ENCODE measurements at regions not wholly inside any gene's neighbourhood (a gene's known extent, or its start where the extent isn't known, plus 50 kb on each side); places are given as distances from the start of the nearest gene placed in this dataset.

DNA sequence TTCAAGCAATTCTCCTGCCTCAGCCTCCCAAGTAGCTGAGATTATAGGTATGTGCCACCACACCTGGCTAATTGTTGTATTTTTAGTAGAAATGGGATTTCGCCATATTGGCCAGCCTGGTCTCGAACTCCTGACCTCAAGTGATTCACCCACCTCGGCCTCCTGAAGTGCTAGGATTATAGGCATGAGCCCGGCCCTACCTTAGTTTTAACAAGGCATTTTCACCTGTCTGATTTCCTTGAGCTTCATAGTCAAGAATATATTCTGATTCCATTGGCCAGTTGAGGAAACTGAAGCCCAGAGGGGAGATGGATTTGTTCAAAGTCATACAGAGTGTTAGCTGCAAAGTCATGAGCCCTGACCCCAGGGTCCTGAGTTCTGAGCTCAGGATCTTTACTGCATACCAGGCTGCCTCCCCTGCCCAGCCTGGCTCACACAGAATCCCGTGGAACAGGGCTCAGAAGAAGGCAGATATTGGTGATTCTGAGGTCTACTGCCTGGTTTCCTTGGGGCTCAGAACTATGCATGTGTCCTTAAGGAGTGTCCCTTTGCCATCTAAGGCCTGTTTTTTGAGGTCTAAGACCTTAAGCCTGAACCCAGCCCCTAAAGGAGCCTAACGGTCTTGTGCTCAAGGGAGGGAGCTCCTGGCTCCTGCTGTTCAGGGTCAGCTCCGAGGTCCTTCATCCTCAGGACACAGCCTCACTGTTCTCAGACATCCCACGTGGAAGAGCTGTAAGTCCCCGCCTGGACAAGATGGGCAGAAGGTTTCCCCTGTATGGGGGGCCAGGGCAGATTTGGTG lies 134.4 kb downstream of the SMAD6 start:
- Histone ChIP-seq H3K4me1 (peaks cover 0 to 71% (median 23%) of the 10 kb centered on the region in 6 donors), H3K4me3 (no peak overlapping the region), H3K27ac (no peak overlapping the region), H3K27me3 (replicated peaks in 1 of 7) (peaks cover 0 to under 1% (median 0%) of the 10 kb centered on the region in 7 donors), H3K36me3 (no peaks in the 10 kb centered on the region), H3K9me3 (peaks cover 0 to 8% (median 0%) of the 10 kb centered on the region in 8 donors)
- TF ChIP-seq POLR2AphosphoS5 (IDR thresholded peaks at IDR 0.05) (no peak), CTCF (IDR thresholded peaks at IDR 0.05 in 8 of 11, conservative IDR thresholded peaks at IDR 0.05 in 3 of 11) (no peak), POLR2A (IDR thresholded peaks at IDR 0.05) (no peak)
- intact Hi-C loops (cut with DNase I; ENCODE audit: low total_unique reads): no loop called here
- 86 to 96% (median 90%) methylated on average over 7 to 9 of the region's 9 CpGs for WGBS, 5 donors
- no peak for DNase-seq

DNA sequence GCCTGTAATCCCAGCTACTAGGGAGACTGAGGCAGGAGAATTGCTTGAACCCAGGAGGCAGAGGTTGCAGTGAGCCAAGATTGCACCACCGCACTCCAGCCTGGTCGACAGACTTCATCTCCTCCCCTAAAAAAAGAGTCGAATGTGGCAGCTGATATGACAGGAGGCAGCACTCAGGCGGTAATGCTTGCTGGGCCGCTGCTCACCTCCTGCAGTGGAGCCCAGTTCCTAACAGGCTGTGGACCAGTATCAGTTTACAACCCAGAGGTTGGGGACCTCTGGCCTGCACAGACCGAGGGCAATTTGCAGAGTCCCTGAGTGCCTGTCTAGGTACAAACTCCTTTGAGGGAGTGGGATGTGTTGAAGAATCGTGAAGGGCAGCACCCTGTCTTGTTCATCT lies 136.2 kb downstream of the SMAD6 start:
- Histone ChIP-seq H3K4me1 (peaks cover 3 to 70% (median 28%) of the 10 kb centered on the region in 6 donors), H3K27me3 (replicated peaks in 1 of 7) (peaks cover 0 to 17% (median 0%) of the 10 kb centered on the region in 7 donors), H3K9me3 (peaks cover 0 to 8% (median 0%) of the 10 kb centered on the region in 8 donors)

DNA sequence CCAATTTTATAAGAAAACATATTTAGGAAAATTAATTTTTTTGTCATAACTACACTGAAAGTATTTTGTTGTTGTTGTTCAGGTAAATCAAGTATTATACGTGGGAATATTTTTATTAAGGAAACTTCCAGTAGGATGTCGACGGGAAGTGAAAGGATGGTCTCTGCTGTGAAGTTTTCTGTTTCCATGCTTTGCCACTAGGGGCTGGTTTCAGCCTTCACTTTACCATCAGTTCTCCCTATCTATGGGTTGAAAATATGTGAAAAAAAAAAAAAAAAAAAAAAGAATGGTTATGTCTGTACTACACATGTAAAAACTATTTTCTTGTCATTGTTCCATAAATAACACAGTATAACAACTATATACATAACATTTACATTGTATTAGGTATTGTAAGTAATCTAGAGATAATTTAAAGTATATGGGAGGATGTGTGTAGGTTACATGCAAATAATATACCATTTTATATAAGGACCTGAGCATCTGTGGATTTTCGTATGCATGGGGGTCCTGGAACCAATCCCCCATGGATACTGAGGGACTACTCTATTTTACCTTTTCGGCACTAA lies 136.7 kb downstream of the SMAD6 start:
- intact Hi-C loops (cut with DNase I; ENCODE audit: low total_unique reads): no loop called here
- H3K4me3 ChIP-seq: no peak overlapping the region
- TF ChIP-seq POLR2AphosphoS5 (IDR thresholded peaks at IDR 0.05) (no peak), POLR2A (IDR thresholded peaks at IDR 0.05) (no peak), CTCF (IDR thresholded peaks at IDR 0.05 in 8 of 11, conservative IDR thresholded peaks at IDR 0.05 in 3 of 11) (peak in 10 of 11 experiments; percentile 18 to 59 (median 48))
- no peaks in the 10 kb centered on the region for H3K36me3 ChIP-seq
- WGBS, 5 donors: 48 to 61% (median 52%) methylated on average over 5 of the region's 5 CpGs
- no peak for DNase-seq
- peaks cover 9 to 70% (median 28%) of the 10 kb centered on the region in 6 donors for H3K4me1 ChIP-seq
- H3K27ac ChIP-seq: peak overlapping the region in 3 of 8 donors; percentile 22 to 26 (median 22)
- peaks cover 0 to 23% (median 0%) of the 10 kb centered on the region in 7 donors for H3K27me3 ChIP-seq (replicated peaks in 1 of 7)
- peaks cover 0 to 8% (median 0%) of the 10 kb centered on the region in 8 donors for H3K9me3 ChIP-seq

More for the DNA sequence above, 136.2 kb downstream of the SMAD6 start:
- peak; percentile 67 for DNase-seq
- Histone ChIP-seq H3K4me3 (no peak overlapping the region), H3K36me3 (no peaks in the 10 kb centered on the region), H3K27ac (no peak overlapping the region)
- intact Hi-C loops (cut with DNase I; ENCODE audit: low total_unique reads): no loop called here
- WGBS, 5 donors: 65 to 80% (median 77%) methylated on average over 6 to 7 of the region's 7 CpGs
- TF ChIP-seq CTCF (IDR thresholded peaks at IDR 0.05 in 8 of 11, conservative IDR thresholded peaks at IDR 0.05 in 3 of 11) (no peak), POLR2AphosphoS5 (IDR thresholded peaks at IDR 0.05) (no peak), POLR2A (IDR thresholded peaks at IDR 0.05) (no peak)

All from spleen (tissue), 11 donors.